ENCODE measurements at regions not wholly inside any gene's neighbourhood (a gene's known extent, or its start where the extent isn't known, plus 50 kb on each side); places are given as distances from the start of the nearest gene placed in this dataset.

DNA sequence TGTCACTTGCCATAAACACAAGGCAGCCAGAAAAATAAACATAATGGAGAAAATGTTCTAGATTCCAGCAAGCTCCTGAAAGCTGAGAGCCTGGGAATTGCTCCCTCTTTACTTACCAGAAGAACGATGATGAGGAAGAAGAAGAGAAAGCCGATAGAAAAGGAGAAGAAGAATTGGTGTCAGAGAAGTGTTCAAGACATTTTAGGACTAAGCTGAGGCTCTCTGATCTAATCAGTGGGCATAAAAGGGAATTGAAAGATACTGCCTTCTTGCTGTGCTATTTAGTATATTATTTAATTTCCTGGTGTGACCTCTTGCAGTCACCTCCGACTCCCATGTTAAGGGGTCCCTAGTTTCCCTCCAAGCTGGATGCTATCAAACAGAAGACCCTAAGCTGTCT is 316.6 kb upstream of the JARID2 start:
- H3K4me1 Mint-ChIP-seq (ENCODE audit: unreplicated experiment): peaks cover 13% of the 10 kb centered on the region
- no peak overlapping the region for H3K4me3 Mint-ChIP-seq (ENCODE audit: unreplicated experiment)
- H3K27me3 Mint-ChIP-seq (ENCODE audit: unreplicated experiment): peaks cover 7% of the 10 kb centered on the region
- no peaks in the 10 kb centered on the region for H3K9me3 Mint-ChIP-seq (ENCODE audit: unreplicated experiment)
- DNase-seq (ENCODE audit: extremely low spot score, unreplicated experiment): no peak
- no peak overlapping the region for H3K27ac Mint-ChIP-seq (ENCODE audit: unreplicated experiment)
- TF ChIP-seq CTCF (IDR thresholded peaks at IDR 0.05): no peak
- no peaks in the 10 kb centered on the region for H3K36me3 Mint-ChIP-seq (ENCODE audit: unreplicated experiment)

- Mint-ChIP-seq H3K27me3 (ENCODE audit: unreplicated experiment) (peaks cover 3% of the 10 kb centered on the region), H3K9me3 (ENCODE audit: unreplicated experiment) (no peaks in the 10 kb centered on the region), H3K4me1 (ENCODE audit: unreplicated experiment) (peaks cover under 1% of the 10 kb centered on the region), H3K36me3 (ENCODE audit: unreplicated experiment) (no peaks in the 10 kb centered on the region), H3K27ac (ENCODE audit: unreplicated experiment) (no peak overlapping the region), H3K4me3 (ENCODE audit: unreplicated experiment) (no peak overlapping the region)
- no peak for DNase-seq (ENCODE audit: extremely low spot score, unreplicated experiment)
- no peak for TF ChIP-seq CTCF (IDR thresholded peaks at IDR 0.05)
Measured at GRCh38 chr6:14930366-14930989, 315.4 kb upstream of the JARID2 start.

GRCh38 chr6:14932485-14933182 is 313.2 kb upstream of the JARID2 start:
- Mint-ChIP-seq H3K4me1 (ENCODE audit: unreplicated experiment) (no peaks in the 10 kb centered on the region), H3K27ac (ENCODE audit: unreplicated experiment) (no peak overlapping the region)

GRCh38 chr6:14933183-14933544 is 312.7 kb upstream of the JARID2 start:
- Mint-ChIP-seq H3K36me3 (ENCODE audit: unreplicated experiment) (no peaks in the 10 kb centered on the region), H3K4me3 (ENCODE audit: unreplicated experiment) (no peak overlapping the region), H3K27ac (ENCODE audit: unreplicated experiment) (no peak overlapping the region), H3K27me3 (ENCODE audit: unreplicated experiment) (peaks cover 5% of the 10 kb centered on the region), H3K4me1 (ENCODE audit: unreplicated experiment) (no peaks in the 10 kb centered on the region), H3K9me3 (ENCODE audit: unreplicated experiment) (no peaks in the 10 kb centered on the region)
- no peak for TF ChIP-seq CTCF (IDR thresholded peaks at IDR 0.05)
- no peak for DNase-seq (ENCODE audit: extremely low spot score, unreplicated experiment)

More at GRCh38 chr6:14932485-14933182, 313.2 kb upstream of the JARID2 start:
- Mint-ChIP-seq H3K4me3 (ENCODE audit: unreplicated experiment) (no peak overlapping the region), H3K27me3 (ENCODE audit: unreplicated experiment) (peaks cover 5% of the 10 kb centered on the region), H3K9me3 (ENCODE audit: unreplicated experiment) (no peaks in the 10 kb centered on the region), H3K36me3 (ENCODE audit: unreplicated experiment) (no peaks in the 10 kb centered on the region)
- no peak for DNase-seq (ENCODE audit: extremely low spot score, unreplicated experiment)
- TF ChIP-seq CTCF (IDR thresholded peaks at IDR 0.05): no peak

DNA sequence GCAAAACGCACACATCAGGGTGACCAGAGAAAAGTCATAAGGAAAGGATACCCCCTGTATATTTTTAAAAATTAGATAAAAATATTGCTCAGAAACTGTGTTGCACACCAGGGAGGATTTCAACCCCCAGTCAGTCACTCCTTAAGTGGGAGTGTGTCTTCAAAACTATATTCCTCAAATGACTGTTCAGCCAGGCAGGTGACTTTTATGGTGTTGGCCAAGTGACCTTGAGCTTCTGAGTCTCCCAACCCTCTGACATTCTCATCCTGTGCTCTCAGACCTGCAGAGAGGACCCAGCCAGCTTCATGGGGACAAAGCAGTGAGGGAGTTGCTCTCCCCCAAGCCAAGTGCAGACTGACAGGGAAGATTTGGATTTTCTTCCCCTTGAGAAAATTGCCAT is 311.9 kb upstream of the JARID2 start:
- H3K36me3 Mint-ChIP-seq (ENCODE audit: unreplicated experiment): no peaks in the 10 kb centered on the region
- no peak overlapping the region for H3K4me3 Mint-ChIP-seq (ENCODE audit: unreplicated experiment)
- no peaks in the 10 kb centered on the region for H3K4me1 Mint-ChIP-seq (ENCODE audit: unreplicated experiment)
- no peaks in the 10 kb centered on the region for H3K9me3 Mint-ChIP-seq (ENCODE audit: unreplicated experiment)
- no peak for DNase-seq (ENCODE audit: extremely low spot score, unreplicated experiment)
- no peak for TF ChIP-seq CTCF (IDR thresholded peaks at IDR 0.05)
- peaks cover 5% of the 10 kb centered on the region for H3K27me3 Mint-ChIP-seq (ENCODE audit: unreplicated experiment)
- no peak overlapping the region for H3K27ac Mint-ChIP-seq (ENCODE audit: unreplicated experiment)

Measured in osteocyte (in vitro differentiated cells).